HEK293 (cell line): ENCODE measurements at regions not wholly inside any gene's neighbourhood (a gene's known extent, or its start where the extent isn't known, plus 50 kb on each side); places are given as distances from the start of the nearest gene placed in this dataset.

Experiments used
- MEIS1 ChIP-seq: sonication (generic); formaldehyde crosslinking; IDR thresholded peaks from 2 replicates; pipeline ENCODE4 v1.8.1; 2022; ENCODE audit warnings: missing genetic modification reagents, mild to moderate bottlenecking, borderline replicate concordance
- WT1 ChIP-seq: fragments of 450-650 bp; formaldehyde crosslinking; IDR thresholded peaks from 2 replicates; pipeline ENCODE4 v1.5.1; 2016; ENCODE audit warnings: missing biosample characterization, missing genetic modification characterization
- ZNF214 ChIP-seq: fragments of 450-650 bp; formaldehyde crosslinking; IDR thresholded peaks from 2 replicates; pipeline ENCODE4 v1.5.1; 2017; ENCODE audit warnings: missing biosample characterization, mild to moderate bottlenecking, missing genetic modification characterization, borderline replicate concordance
- ZNF473 ChIP-seq: fragments of 450-650 bp; formaldehyde crosslinking; IDR thresholded peaks from 2 replicates; pipeline ENCODE4 v1.5.1; 2017; ENCODE audit warnings: missing biosample characterization, missing genetic modification characterization
- ZNF747 ChIP-seq: fragments of 450-650 bp; formaldehyde crosslinking; IDR thresholded peaks from 2 replicates; pipeline ENCODE4 v1.5.1; 2016; ENCODE audit warnings: missing biosample characterization, missing genetic modification characterization
- ZNF830 ChIP-seq: fragments of 450-650 bp; IDR thresholded peaks from 2 replicates; pipeline ENCODE4 v1.5.0; 2018; ENCODE audit warnings: missing biosample characterization, missing genetic modification characterization, low read depth, mild to moderate bottlenecking, moderate library complexity
- TF ChIP-seq, protein P1 (sequence below): fragments of 450-650 bp; formaldehyde crosslinking; IDR thresholded peaks from 2 replicates; pipeline ENCODE4 v1.5.1; 2016; ENCODE audit warnings: missing biosample characterization, missing genetic modification characterization
- TF ChIP-seq, protein P2 (sequence below): fragments of 450-650 bp; formaldehyde crosslinking; IDR thresholded peaks from 2 replicates; pipeline ENCODE4 v1.5.1; 2016; ENCODE audit warnings: missing biosample characterization, missing genetic modification characterization

DNA sequence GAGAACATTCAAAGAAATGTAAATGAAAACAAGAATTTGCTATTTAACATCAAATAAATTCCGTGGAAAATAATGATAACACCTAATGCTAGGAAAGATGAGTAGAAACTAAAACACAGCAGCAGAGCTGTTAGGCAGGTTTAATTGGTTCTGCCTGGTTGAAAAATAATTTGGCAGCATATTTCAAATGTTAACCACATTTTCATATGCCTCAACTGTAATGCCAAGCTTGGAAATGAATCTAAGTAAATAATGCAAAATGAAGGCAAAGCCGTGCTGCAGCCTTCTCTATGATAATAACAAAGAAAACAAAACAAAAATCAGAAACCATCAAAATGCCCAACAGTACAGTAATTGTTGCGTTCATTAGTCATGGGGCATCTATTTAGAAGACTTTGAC is 79.9 kb upstream of the MSX2 start:
- TF ChIP-seq, protein P1, sequence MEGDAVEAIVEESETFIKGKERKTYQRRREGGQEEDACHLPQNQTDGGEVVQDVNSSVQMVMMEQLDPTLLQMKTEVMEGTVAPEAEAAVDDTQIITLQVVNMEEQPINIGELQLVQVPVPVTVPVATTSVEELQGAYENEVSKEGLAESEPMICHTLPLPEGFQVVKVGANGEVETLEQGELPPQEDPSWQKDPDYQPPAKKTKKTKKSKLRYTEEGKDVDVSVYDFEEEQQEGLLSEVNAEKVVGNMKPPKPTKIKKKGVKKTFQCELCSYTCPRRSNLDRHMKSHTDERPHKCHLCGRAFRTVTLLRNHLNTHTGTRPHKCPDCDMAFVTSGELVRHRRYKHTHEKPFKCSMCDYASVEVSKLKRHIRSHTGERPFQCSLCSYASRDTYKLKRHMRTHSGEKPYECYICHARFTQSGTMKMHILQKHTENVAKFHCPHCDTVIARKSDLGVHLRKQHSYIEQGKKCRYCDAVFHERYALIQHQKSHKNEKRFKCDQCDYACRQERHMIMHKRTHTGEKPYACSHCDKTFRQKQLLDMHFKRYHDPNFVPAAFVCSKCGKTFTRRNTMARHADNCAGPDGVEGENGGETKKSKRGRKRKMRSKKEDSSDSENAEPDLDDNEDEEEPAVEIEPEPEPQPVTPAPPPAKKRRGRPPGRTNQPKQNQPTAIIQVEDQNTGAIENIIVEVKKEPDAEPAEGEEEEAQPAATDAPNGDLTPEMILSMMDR (tag by site-specific recombination): no peak
- no peak for TF ChIP-seq ZNF747 (tag by site-specific recombination)
- no peak for TF ChIP-seq ZNF473 (tag by site-specific recombination)
- TF ChIP-seq MEIS1 (CRISPR knock-in tag): no peak
- no peak for TF ChIP-seq ZNF830 (tag by site-specific recombination)
- TF ChIP-seq WT1 (tag by site-specific recombination): no peak
- TF ChIP-seq, protein P2, sequence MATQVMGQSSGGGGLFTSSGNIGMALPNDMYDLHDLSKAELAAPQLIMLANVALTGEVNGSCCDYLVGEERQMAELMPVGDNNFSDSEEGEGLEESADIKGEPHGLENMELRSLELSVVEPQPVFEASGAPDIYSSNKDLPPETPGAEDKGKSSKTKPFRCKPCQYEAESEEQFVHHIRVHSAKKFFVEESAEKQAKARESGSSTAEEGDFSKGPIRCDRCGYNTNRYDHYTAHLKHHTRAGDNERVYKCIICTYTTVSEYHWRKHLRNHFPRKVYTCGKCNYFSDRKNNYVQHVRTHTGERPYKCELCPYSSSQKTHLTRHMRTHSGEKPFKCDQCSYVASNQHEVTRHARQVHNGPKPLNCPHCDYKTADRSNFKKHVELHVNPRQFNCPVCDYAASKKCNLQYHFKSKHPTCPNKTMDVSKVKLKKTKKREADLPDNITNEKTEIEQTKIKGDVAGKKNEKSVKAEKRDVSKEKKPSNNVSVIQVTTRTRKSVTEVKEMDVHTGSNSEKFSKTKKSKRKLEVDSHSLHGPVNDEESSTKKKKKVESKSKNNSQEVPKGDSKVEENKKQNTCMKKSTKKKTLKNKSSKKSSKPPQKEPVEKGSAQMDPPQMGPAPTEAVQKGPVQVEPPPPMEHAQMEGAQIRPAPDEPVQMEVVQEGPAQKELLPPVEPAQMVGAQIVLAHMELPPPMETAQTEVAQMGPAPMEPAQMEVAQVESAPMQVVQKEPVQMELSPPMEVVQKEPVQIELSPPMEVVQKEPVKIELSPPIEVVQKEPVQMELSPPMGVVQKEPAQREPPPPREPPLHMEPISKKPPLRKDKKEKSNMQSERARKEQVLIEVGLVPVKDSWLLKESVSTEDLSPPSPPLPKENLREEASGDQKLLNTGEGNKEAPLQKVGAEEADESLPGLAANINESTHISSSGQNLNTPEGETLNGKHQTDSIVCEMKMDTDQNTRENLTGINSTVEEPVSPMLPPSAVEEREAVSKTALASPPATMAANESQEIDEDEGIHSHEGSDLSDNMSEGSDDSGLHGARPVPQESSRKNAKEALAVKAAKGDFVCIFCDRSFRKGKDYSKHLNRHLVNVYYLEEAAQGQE (tag by site-specific recombination): no peak
- TF ChIP-seq ZNF214: no peak
